IPS-NIHi7 (cell line): ENCODE measurements at regions not wholly inside any gene's neighbourhood (a gene's known extent, or its start where the extent isn't known, plus 50 kb on each side); places are given as distances from the start of the nearest gene placed in this dataset.
"Not testable (repeated sequence)": the region's sequence is repeated elsewhere in the genome, so short reads cannot be mapped to it uniquely, and the experiment has no call there.

Experiments
- DNase-seq: peaks from one replicate; pipeline ENCODE4 v3.0.0; 2012; ENCODE audit warnings: mixed read lengths; ENCODE audit errors: extremely low spot score

DNA sequence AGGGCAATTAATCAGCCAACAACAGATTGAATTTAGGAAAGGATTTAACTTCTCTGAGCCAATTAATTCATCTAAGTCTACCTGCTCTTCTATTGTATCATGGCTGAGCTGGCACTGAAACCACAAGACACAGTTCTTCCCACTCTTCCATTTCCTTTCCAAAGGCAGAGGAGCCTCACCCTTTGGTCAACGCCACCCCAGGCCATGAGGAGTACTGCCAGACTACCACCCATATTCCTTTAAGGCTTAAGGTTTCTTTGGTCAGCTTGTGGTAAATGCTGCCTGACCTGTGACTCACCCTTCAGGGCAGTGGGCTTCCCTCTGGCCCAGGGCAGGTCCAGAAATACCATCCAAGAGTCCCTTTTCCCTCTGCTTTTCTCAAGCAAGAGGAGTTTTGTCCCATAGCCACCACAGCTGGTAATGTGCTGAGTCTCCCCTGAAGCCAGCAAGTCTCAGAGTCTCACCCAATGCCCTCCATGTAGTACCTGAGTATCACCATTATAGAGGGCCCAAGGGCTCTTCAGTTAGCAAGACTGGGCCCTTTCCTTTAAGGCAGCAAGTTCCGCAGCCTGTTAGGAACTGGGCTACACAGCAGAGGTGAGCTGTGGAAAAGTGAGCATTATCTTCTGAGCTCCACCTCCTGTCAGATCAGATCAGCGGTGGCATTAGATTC, 900.5 kb upstream of the CRIM1 start:
- DNase-seq: peak; percentile 25

DNA sequence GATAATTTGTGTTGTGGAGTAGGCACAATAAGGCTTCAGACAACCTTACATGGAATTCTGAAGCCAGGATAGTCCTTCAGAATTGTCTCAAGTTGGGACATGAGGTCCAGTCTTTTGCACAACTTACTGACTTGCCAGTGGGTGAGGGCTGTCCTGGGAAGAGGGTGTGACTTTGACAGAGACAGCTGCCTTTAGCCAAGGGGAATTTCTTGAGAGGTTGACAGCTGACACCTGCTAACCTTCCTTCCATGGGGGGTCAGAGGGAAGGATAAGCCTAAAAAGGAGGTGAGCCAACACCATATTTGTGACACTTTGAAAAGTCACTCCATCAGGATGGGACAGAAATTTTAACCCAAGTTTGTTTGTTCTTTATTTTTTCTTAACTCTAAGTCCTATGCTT, 907.8 kb upstream of the CRIM1 start:
- DNase-seq: no peak

DNA sequence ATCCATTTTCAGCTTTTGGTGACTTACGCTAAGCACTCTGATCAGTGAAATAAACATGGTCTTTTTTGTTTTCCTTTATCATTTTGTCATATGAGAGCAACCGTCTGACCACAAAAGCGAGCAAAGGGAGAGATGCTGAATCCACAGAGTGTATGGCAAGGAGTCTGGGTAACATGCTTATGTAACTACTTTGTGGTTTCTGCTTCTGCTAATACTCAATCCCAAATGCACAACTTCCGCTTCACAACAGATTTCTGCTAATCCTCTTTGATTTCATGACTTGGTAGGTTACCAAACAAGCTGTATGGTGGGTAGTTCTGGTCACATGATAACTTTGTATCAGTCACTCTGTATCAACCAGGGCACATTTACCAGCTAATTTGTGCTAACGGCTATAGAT, 908.4 kb upstream of the CRIM1 start:
- DNase-seq: no peak

DNA sequence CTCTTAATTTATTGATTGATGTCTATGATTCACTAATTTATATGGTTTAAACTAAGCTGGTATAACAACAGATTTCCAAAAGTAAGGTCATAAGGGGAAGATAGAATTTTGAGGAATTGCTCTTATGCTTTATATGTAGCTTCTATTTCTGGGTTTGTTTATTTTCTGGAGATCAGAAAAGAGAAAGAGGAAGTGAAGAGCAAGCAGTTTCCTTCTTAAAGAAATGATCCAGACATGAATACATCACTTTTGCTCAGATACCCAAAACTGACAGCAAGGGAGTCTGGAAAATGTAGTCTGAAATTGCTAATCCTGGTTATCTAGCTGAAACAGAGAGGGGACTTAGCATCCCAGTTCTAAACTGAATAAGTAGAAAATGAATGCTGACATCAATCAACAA, 912.5 kb upstream of the CRIM1 start:
- no peak for DNase-seq

DNA sequence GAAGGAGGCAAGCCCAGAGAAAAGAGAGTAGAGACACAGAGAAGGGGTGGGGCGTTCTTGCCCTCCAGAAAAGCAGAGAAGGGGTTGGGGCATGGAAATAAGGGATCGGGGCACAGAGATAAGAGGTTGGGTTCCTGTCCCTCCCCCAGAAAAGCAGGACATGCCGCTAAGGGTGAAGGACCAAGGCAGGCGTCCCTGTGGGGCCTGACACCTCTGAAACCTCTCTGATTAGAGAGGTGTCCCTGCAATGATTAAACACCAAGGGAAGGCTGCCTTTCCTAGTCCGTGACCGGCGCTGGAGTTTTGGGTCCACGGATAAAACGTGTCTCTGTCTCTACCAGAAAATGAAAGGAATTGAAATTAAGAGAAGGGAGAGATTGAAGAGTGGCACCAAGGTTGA, 914.0 kb upstream of the CRIM1 start:
- DNase-seq: not testable (repeated sequence)

DNA sequence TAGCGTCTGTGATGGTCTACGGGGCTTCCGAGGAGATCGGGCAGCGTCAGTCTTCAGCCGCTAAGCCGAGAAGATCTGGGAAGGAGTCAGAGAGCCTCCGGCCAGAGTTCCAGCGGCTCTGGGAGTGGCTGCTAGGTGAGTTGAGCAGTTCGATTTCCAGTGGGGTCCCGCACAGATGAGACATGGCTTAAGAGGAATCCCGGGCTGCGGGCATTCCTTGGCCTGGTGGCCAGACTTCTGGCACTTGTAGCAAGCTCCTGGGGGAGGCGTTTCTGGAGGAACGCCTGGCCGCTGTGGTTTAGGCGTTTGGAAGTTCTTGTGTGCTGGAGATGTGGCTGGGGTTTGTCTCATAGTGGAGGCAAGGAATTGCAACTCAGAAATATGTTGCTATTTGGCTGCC, 915.3 kb upstream of the CRIM1 start:
- DNase-seq: not testable (repeated sequence)

DNA sequence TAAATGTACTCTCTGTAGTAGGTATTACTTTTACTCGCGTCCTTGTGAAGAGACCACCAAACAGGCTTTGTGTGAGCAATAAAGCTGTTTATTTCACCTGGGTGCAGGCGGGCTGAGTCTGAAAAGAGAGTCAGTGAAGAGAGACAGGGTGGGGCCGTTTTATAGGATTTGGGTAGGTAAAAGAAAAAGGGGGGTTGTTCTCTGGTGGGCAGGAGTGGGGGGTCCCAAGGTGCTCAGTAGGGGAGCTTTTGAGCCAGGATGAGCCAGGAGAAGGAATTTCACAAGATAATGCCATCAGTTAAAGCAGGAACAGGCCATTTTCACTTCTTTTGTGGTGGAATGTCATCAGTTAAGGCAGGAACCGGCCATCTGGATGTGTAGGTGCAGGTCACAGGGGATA, 918.7 kb upstream of the CRIM1 start:
- DNase-seq: not testable (repeated sequence)

DNA sequence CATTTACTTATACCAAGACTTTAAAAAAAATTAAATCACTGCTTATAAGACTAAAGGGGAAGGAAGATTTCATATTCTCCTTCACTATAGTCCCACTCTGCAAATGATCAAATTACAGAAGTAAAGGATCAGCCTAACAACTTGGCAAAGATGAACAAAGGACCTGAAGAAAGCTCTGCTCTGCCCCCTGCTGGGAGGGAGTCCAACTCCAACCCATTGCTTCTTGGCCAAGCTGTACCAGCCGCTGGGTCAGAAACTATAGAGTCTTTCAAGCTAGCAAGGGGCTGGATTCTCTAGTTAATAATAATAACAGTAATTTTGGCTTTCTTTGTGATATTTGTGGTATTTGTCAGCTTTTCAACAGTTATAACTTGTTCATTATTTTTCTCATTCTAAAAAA, 927.0 kb upstream of the CRIM1 start:
- DNase-seq: peak; percentile 61

DNA sequence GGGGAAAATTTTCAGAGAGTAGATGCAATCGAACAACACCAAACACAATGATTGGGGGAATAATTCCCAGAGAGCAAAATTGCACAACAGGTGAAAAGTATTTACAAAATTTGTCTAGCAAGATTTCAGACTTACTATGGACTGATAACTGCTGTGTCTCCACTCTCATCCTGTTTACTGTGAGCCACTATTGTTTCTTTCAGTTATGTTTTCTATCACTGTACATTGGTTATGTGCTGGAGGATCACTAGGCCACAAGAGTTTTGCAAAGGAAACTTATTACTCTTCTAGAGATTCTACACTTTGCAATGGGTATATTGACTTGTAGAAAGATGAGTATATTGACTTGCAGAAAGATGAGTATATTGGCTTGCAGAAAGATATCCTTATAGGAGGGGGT, 934.1 kb upstream of the CRIM1 start:
- no peak for DNase-seq

DNA sequence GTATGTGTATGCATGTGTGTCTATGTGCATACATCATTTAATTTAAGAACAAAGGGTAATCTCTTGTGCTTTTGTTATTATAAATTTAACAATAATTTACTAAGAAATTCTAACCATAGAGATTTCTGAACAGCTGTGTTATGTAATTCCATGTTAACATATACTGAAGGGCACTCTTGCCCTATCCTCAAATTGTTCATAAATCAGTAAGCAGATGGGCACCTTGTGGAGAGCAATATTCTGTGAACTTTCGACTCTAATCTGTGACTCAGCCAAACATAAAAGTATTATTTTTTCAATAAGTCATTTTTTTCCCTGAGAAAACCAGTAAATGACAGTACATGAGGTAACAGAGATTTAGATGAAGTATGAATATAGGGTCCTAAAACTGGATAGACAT, 938.3 kb upstream of the CRIM1 start:
- DNase-seq: no peak

DNA sequence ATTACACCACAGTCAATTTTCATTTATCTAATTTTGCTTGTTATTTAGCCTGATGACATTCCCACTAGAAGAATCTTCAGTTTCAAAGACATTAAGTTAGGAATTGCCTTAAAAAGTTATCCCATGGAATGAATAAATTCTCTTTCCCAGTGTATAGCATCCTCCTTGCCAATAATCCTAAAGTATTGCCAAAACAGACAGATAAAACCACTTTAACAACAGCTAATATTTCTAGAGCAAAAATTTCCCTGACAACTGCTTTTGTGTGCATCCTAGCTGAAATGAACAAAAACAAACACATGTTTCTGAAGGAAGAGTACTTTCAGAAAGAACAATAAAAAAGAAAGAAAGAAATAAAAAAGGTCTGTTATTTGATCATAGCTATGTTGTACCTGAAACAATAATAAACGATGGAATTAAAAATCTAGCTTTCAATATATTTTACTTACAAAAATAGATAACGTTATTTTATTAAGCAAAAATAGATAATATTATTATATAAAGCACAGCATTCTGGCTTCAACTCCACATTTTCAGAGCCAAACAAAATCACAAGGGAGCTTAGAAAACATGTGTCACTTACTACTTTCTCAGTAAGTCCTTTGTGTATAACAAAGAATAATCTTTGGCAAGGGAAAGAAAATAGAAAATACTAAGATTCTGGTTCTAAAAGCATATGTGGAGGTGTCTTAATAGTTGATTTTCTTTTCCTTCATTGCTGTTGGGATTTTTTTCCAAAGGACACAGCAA, 939.0 kb upstream of the CRIM1 start:
- DNase-seq: no peak

DNA sequence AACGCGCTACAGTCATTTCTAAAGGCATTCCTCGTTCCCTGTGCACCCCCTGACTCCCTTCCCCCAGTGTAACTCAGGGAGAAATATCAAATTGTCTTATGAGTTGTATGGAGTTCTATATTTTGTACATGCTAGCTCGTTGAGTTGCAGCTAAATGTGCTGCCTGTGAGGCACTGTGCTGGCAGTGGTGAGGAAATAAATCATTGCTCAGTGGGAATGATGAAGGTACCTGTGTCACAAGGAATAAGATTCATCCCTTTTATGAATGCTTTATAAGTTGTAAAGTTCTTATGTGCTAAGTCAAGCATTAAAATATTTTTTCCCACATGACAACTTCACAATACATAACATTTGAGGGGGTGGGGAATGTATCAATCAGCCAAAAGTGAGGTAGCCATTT, 939.6 kb upstream of the CRIM1 start:
- DNase-seq: no peak

DNA sequence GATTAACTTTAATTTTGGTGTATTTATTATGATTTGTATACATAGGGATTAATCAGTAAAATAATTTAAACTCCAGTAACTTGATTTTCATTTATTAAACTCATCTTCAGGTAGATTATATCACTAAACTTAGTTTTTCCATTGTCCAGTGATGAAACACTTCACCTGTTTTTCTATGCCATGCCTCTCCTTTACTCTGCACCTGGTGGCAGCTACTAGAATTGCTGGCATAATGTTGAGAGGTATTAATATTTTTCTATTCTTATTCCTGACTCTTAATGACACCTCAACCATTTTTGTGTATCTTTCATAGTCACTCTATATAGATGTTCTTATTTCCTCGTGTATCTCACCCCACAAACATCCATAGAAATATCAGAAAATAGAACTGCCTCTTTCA, 940.3 kb upstream of the CRIM1 start:
- no peak for DNase-seq

DNA sequence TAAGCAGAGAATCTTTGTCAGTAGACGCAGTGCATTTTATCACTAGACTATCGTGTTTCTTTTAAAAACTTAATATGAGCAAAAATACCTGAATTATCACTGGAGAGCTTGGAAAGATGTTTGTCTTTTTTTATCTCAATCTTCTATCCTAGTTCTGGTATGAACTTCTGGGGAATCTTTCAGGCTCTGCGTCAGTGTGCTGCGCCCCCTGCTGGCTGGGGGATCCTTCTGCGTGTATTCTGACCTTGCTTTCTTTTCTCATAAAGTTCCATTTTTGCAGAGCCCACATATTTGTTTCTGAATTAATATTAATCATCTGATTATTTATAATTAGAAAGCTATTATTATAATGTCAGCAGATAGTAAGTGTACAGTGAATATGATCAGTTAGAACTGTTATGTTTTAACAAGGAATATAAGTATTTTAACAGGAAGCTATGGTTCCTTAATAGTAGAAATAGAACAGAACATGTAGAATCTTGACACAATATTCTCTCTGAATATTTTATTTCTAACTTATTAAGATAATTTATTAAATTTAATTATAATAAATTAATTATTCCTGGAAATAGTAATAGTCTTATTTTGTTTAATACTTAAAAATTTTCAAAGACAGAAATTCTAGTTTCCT, 945.0 kb upstream of the CRIM1 start:
- DNase-seq: peak; percentile 60

DNA sequence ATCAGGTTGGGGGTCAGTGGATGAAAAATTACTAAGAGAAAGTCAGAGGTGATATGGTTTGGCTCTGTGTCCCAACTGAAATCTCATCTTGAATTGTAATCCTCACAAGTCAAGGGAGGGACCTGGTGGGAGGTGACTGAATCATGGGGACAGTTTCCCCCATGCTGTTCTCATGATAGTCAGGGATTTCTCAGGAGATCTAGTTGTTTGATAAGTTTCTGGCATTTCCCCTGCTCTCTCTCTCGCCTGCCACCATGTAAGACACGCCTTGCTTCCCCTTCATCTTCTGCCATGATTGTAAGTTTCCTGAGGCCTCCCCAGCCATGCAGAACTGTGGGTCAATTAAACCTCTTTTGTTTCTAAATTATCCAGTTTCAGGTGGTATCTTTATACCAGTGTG, 945.8 kb upstream of the CRIM1 start:
- no peak for DNase-seq

DNA sequence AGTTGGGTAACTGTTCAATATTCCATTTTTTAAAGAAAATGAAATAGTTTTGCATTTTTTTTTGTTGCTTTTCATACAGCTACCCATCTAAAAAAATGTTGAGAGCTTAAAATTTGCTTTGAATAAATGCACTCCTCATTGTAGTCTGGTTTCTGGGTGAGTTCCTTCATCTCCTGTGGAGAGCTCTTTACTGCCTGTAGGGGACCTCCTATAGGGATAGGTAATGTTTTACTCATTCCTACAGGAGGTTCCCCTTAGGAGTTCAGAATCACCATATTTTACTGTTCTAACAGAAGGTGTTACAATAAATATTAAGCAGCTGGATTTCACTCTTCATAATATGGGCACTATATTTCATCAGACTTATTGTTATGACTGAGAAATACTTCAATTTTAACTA, 947.3 kb upstream of the CRIM1 start:
- DNase-seq: peak; percentile 13

DNA sequence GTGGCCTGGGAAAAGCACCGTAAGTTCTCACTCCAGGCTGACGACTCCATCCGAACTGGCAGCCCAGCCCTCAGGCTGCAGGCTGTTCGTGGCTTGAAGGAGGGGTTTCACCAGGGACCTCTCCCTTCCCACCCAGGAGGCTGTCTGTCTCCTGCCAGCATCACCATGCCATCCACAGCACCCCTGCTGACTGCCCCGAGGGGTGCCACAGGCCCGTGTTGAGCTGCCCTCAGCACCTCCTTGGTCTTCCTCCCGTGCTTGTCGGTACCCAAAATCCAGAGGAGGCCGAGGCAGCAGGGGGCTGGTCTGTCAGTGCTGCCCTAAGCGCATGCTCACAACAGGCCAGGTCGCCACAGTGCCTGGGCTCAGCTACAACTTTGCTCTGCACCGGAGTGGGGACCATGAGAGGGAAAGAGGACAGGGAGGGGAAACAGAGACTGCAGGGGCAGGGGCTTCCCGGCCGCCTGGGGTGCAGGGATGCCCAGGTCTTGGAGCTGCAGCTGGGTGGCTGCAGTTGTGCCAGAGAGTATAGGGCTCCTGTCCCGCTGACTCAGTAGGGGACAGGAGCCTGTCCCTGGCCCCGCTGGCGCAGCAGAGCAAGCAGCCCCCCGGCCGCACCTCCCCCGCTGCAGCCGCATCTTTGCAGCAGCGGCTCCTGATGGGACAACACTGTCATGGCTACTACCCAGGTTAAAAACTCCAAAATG, 963.7 kb upstream of the CRIM1 start:
- no peak for DNase-seq

DNA sequence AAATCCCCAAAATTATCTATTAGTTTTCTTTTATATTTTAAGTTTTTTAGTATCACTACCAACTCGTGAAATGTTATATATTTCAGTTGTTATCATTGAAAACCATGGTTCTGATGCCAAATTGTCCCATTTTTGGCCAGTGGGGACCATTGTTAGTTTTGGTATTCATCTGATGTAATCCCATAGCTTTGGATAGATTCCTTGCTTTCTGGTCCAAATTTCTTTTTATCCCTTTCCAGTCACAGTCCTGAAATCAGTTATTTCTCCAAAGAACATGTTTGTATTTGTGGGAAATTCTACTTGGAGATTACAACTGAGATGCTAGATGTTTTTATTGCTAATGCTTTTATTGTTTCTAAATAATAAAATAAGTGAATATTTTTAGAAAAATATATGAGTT, 976.8 kb upstream of the CRIM1 start:
- no peak for DNase-seq

DNA sequence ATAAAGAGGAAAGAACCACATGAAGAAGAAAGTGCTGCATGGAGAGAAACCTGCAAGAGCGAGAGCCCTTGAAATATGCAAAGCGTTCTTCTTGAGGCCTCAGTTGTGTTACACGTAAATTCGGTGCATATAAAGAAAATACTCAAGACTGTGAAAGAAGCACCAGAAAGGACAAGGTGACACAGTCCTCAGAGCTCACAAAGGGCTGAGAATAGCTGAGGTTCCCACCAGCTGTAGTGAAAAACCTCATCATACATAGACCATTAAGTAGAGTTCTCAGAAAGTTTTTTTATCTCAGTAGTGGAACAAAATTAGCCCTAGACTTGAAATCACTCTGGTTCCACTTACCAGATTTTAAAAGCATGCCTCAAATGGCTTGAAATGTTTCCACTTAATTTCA, 980.7 kb upstream of the CRIM1 start:
- no peak for DNase-seq

DNA sequence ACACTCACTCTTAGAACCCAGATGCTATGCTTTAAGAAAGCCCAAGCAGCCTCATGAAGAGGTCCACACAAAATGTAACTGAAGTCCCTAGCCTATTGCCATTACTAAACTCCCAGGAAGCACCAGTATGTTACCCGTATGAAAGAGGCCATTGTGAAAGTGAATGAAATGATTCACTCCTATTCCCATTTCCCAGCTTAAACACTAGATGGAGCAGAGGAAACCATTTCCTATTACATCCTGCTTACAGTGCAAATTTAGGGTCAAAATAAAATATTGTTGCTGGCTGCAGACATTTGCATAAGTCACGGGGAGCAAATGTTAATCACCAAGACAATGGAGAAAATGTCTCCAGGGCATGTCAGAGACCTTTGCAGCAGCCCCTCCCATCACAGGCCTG, 989.7 kb upstream of the CRIM1 start:
- DNase-seq: no peak

DNA sequence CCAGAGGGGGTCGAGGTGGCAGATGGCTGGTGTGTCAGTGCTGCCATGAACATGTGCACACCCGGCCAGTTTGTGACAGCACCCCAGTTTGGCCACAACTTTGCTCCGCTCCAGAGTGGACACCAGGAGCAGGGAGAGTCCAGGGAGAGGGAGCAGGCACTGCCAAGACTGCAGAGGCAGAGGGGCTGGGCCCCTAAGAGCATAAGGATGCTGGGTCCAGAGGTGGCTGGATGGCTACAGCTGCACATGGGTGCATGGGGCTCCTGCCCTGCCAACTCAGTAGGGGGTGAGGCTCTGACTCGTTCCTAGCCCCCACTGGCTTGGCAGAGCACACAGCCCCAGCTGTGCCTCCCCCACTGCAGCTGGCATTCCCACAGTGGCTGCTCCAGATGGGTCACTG, 999.2 kb upstream of the CRIM1 start:
- DNase-seq: no peak

DNA sequence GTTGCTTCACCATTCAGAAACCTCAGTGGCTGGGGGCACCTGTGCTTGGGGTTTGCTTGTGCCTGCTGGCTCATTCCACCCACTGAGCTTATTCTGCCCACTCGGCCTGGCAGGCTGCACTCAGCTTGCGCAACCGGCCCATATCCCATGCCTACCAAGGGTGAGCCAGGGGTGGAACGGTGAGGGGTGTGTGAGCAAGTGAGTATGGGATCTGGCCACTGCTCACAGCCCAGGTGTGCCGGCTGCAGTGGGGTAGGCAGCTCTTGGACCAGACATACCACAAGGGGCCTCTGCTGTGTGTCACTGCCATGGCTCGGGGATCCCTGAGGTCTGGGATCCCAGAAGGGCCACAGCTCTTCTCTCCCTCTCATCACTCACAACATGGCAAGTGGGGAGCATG, 1000.5 kb upstream of the CRIM1 start:
- no peak for DNase-seq

DNA sequence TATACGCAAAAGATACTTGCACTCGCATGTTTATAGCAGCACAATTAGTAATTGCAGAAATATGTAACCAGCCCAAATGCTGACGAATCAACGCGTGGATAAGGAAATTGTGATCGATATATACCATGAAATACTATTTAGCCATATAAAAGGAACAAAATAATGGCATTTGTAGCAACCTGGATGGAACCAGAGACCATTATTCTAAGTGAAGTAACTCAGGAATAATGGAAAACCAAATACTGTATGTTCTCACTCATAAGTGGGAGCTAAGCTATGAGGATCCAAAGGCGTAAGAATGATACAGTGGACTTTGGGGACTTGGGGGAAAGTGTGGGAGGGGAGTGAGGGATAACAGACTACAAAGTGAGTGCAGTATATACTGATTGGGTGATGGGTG, 1008.0 kb upstream of the CRIM1 start:
- no peak for DNase-seq
